HG02938 (cell line): ENCODE measurements at regions not wholly inside any gene's neighbourhood (a gene's known extent, or its start where the extent isn't known, plus 50 kb on each side); places are given as distances from the start of the nearest gene placed in this dataset.

Source experiments
- ATAC-seq: cut with Tn5 transposase; IDR thresholded peaks from one replicate; pipeline ENCODE4 v1.9.1; 2021; ENCODE audit warnings: mild to moderate bottlenecking, moderate library complexity; ENCODE audit not compliant: unreplicated experiment

DNA sequence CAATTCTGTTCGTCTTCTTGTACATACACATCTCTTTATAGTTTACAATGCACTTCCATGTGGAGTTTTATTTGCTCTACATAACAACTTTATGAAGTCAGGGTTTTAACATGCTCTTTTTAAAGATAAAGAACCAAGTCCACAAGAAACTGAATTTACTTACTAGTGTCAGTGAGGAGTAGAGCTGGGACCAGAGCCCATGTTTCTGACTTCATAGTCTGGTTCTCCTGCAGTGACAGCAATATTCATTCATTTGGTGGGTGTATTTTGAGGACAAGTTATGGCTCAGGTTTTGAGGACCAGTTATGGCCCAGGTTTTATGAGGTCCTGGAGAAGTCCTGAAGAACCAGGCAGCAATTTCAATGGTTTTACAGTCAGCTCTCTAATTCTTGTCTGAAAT lies 481.9 kb upstream of the TNC start:
- no peak for ATAC-seq

DNA sequence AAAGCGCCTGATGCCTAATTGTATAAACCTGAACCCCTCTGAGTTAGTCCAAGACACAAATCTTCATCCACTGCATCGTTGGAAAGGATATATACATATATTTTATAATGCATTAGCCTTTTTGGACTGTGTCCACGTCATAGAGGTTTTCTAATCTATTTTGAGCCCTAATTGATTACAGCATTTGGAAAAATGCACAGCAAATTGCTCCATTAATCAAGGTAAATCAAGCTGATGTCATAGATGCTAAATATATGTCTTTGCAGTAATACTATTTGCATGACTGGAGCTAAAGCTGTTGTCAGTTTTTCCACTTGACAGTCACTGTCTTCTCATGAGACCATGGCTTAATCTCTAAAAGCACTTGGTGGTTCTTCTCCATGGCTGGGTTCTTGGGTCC lies 483.5 kb upstream of the TNC start:
- ATAC-seq, result no peak

DNA sequence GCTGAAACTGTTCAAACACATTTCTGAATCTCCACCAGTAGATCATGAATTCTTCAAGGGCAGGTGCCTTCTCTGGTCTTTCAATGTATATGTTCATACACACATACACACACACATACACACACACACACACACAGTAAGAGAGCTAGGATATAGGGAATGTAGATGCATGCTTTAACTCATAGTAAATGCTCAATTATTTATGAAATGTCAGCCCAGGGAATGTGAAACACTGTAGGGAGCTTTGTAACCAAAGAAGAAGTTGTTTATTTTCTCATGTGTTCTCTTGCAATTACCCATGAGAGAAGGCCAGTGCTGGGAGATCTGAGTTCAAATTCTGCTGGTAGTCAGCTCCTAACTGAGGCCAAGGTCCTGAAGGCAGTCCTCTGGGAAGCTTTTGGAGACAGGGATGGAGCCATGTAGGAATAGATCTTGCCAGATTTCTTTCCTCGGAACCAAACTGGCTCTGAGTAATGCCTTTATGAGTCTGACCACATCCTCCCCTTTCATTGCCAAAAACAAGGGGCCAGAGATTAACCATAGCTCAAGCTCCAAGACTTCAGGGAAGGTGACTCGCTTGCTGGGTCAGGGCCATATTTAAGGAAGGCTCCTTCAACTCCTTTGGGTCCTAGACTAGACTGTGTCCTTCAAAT lies 487.0 kb upstream of the TNC start:
- ATAC-seq, result no peak

GRCh38 chr9:115606838-115607237 lies 488.9 kb upstream of the TNC start:
- ATAC-seq, result no peak

GRCh38 chr9:115614326-115614999 lies 496.5 kb upstream of the TNC start:
- no peak for ATAC-seq

DNA sequence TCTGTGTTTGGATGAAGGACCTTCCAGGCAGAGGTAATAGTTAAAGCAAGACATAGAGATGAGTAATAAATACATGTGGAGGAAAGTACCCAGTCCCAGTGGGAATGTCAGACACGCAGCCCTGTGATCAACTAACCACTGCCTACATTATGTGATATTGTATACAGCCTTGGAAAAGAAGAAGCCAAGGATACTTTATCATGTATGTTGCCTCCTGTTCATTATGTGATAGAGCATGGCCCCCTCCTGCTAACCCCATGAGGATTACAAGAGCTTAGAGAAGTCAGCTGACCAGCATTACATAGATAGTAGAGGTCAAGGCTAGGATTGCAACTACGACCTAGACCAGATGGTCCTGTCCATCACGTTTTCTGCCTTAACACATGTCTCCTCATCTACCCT lies 497.0 kb upstream of the TNC start:
- ATAC-seq, result no peak

DNA sequence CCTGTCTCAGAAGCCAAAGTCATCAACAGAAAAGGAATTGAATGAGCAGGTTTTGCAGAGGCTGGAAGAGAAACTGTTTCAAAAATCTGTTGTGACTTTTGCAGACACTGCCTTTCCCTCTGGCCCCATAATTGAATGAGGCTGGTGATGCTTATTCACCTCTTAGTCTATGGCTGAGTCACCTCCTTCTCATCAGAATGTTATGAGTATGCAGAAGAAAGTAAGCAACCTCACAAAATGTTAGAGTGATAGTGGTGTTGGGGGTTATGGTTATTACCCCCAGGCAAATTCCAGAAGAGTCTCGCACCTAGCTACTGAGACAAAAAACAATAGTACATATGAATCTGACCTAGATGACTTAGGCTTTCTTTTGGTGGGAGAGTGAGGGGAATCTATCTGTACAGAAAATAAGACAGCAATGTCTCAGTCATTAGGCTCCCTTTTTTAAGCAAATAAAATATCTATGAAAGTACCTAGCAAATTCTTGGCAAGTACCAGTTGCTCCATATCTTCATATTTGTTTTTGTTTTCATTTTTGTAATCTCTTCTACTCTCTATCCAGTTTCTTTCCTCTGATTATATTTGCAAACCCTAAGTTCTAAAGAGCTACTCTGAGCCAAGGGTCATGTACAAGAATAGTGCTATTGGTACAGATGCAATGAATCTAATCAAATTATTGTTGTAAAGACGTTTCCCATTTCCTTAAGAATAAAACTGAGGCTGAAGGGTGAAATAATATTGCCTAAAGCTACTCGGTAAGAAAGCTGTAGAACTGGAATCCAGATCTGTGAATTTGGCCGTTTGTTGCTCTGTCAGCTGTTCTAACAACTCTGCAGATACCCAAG lies 498.1 kb upstream of the TNC start:
- no peak for ATAC-seq

- ATAC-seq, result no peak
Measured at GRCh38 chr9:115616666-115617239, 498.8 kb upstream of the TNC start.

DNA sequence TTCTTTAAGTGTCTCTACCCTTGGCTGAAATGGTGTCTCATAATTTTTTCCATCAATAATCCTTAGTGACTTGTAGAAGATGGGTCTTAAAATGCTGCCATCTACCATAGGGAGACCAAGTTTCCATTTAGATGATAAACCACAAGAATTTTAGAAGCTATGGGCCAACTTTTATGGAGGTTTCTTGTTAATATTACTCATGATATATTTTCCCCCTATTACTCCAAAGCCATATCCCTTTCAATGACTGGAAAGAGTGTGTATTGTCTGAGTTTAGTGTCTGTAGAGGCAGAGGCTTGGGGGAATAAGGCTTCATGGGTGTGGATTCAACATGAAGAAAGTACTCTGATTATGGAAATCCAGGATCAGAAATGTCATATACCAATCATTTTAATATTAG lies 507.3 kb upstream of the TNC start:
- no peak for ATAC-seq

DNA sequence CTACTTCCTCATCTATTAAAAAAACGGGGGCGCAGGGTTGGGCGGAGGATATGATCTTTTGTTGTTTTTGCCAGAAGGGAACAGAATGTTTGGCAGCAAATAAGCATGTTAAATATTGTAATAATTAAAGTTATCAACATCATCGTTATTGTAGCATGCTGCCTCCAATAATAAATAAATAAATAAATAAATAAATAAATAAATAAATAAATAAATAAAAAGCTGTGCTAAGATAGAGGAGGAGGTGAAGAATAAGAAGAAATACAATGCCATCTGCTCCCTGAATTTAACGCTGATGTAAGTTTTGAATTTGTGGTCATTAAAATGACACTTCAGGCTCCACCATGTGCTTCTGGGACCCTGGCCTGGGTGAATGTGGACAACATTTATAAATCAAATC lies 508.0 kb upstream of the TNC start:
- no peak for ATAC-seq

- ATAC-seq, result no peak
Measured at GRCh38 chr9:115627511-115627910, 509.6 kb upstream of the TNC start.

GRCh38 chr9:115628426-115628825 lies 510.5 kb upstream of the TNC start:
- no peak for ATAC-seq

DNA sequence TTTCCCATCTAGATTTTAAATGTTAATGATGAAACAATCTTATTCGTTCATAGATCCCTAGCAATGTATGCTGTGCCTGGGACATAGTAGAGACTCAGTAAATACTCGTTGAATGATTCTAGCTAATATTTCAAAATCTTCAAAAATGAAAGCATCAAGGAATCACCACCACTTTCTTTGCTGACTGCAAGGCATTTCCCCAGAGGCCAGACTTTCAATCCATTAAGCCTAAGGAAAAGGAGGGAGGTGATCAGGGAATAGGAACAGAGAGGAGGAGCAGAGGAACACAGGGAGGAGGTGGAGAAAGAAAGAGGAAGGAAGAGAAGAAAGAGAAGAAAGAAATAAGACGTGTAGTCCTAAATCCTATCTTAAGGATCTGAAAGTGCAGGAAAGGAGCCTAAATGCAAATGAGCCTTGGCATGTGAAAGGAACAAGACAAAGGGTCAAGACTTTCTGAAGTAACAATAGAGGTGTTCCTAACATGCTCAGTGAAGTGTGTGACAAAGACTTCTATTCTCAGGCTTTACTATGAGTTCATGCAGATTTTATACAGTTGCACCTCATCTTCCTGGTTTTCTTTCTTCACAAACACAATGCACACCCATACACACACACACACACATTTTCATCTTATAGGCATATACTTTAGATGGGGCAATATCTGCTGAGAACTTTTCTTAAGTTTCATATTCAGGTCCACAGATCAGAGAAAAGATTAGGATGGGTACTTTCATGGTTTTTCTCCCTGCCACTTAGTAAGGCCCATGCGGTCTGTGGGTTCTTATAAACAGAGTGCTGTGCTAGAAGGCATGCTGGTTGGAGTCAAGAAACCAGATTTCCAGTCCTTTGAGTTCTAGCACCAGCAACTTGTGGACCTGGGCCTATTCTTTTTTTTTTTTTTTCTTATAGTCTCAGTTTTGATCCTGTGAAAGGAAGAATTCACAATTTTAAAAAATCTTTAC lies 512.2 kb upstream of the TNC start:
- no peak for ATAC-seq

GRCh38 chr9:115632391-115632790 lies 514.4 kb upstream of the TNC start:
- ATAC-seq, result no peak

- ATAC-seq, result no peak
Measured at GRCh38 chr9:115633104-115633503, 515.1 kb upstream of the TNC start.

- no peak for ATAC-seq
Measured at GRCh38 chr9:115635680-115636383, 517.8 kb upstream of the PAPPA start.

- no peak for ATAC-seq
Measured at GRCh38 chr9:115636596-115636995, 517.0 kb upstream of the PAPPA start.

DNA sequence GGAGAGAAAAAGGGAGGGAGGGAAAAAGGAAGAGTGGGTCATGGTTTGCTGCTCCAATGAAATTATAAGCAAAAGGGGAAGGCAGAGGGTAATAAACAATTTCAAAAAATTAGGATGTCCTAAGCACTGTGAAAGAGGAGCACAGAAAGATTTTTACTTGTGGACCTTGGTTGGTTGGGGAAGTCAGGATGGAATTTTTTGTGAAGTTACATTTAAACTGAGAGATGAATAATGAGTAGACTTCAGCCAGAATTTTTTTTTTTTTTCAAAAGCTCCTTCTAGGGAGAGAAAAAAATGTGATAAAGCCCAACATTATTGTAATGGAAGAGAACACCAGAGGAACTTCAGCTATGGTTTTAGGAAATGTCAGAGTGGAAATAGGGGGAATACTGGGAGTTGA lies 515.9 kb upstream of the PAPPA start:
- no peak for ATAC-seq

GRCh38 chr9:115640887-115641286 lies 512.7 kb upstream of the PAPPA start:
- ATAC-seq, result no peak

DNA sequence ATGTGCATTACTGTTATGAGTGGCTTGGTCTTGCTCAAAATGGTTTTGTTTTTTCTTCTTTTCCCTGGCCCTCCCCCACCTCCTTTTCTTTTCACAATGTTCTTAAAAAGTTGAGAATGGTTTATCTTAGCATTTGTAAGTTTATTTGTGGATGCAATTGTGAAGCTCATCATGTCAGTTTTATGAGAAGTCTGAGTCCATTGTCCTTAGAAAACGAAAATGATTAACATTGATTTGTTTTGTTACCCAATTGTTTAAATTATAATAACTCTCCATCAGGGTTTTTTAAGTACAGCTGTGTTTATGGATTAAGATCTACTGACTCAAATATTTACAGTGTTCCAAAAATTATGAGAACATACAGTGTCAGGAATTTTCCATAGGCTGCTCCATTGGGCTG lies 511.3 kb upstream of the PAPPA start:
- no peak for ATAC-seq
